ENCODE measurements at regions not wholly inside any gene's neighbourhood (a gene's known extent, or its start where the extent isn't known, plus 50 kb on each side); places are given as distances from the start of the nearest gene placed in this dataset.
"Not testable (repeated sequence)": the region's sequence is repeated elsewhere in the genome, so short reads cannot be mapped to it uniquely, and the experiment has no call there.

- H3K36me3 Mint-ChIP-seq (ENCODE audit: low read depth) = peaks cover 15% of the 10 kb centered on the region
- no peak for DNase-seq
- H3K27ac Mint-ChIP-seq = no peak overlapping the region
- CTCF ChIA-PET = no interaction called here
- H3K4me3 Mint-ChIP-seq = no peak overlapping the region
- H3K4me1 Mint-ChIP-seq = peaks cover 13% of the 10 kb centered on the region
- POLR2A ChIA-PET = interaction anchor here (1.0 kb wide), 1 partner anchor 35 kb away, joined by 3 read pairs; no protein-coding TSS in a partner anchor
- H3K27me3 Mint-ChIP-seq = no peaks in the 10 kb centered on the region
- peaks cover 11% of the 10 kb centered on the region for H3K9me3 Mint-ChIP-seq
Measured at GRCh38 chr1:121483234-121483633, 298.5 kb downstream of the SRGAP2C start.

- no peak for DNase-seq
- ChIA-PET CTCF (no interaction called here), POLR2A (interaction anchor here (1.0 kb wide), 1 partner anchor 35 kb away, joined by 3 read pairs; no protein-coding TSS in a partner anchor)
Measured at GRCh38 chr1:121483961-121484424, 299.2 kb downstream of the SRGAP2C start.

GRCh38 chr1:121494796-121495195 is 310.0 kb downstream of the SRGAP2C start:
- CTCF ChIA-PET; POLR2A ChIA-PET; H3K36me3 Mint-ChIP-seq (ENCODE audit: low read depth); H3K27me3 Mint-ChIP-seq; DNase-seq; H3K4me3 Mint-ChIP-seq; H3K9me3 Mint-ChIP-seq; H3K27ac Mint-ChIP-seq; H3K4me1 Mint-ChIP-seq: not testable (repeated sequence)

More at GRCh38 chr1:121483961-121484424, 299.2 kb downstream of the SRGAP2C start:
- Mint-ChIP-seq H3K36me3 (ENCODE audit: low read depth) (peaks cover 14% of the 10 kb centered on the region), H3K27ac (peak overlapping the region; percentile 29), H3K4me1 (peaks cover 13% of the 10 kb centered on the region), H3K9me3 (peaks cover 9% of the 10 kb centered on the region), H3K4me3 (no peak overlapping the region), H3K27me3 (no peaks in the 10 kb centered on the region)

GRCh38 chr1:121511455-121511854 is 326.7 kb downstream of the SRGAP2C start:
- H3K4me3 Mint-ChIP-seq, CTCF ChIA-PET, POLR2A ChIA-PET, DNase-seq, H3K27ac Mint-ChIP-seq, H3K27me3 Mint-ChIP-seq: not testable (repeated sequence)
- Mint-ChIP-seq H3K36me3 (ENCODE audit: low read depth) (peaks cover 31% of the 10 kb centered on the region), H3K4me1 (peaks cover 16% of the 10 kb centered on the region), H3K9me3 (peaks cover 40% of the 10 kb centered on the region)

GRCh38 chr1:121511876-121512275 is 327.1 kb downstream of the SRGAP2C start:
- CTCF ChIA-PET, H3K27ac Mint-ChIP-seq, H3K4me3 Mint-ChIP-seq, POLR2A ChIA-PET, DNase-seq, H3K27me3 Mint-ChIP-seq: not testable (repeated sequence)
- H3K4me1 Mint-ChIP-seq = peaks cover 19% of the 10 kb centered on the region
- H3K36me3 Mint-ChIP-seq (ENCODE audit: low read depth) = peaks cover 31% of the 10 kb centered on the region
- peaks cover 39% of the 10 kb centered on the region for H3K9me3 Mint-ChIP-seq

- Mint-ChIP-seq H3K27me3 (no peaks in the 10 kb centered on the region), H3K4me3 (no peak overlapping the region), H3K4me1 (peaks cover 43% of the 10 kb centered on the region), H3K36me3 (ENCODE audit: low read depth) (peaks cover 21% of the 10 kb centered on the region), H3K9me3 (peaks cover 19% of the 10 kb centered on the region), H3K27ac (peak overlapping the region; percentile 94)
- no peak for DNase-seq
- ChIA-PET CTCF (no interaction called here), POLR2A (interaction anchor here (1.1 kb wide), 1 partner anchor 88 kb away, joined by 3 read pairs; no protein-coding TSS in a partner anchor)
Measured at GRCh38 chr1:121515235-121515634, 330.5 kb downstream of the SRGAP2C start.

- Mint-ChIP-seq H3K4me3 (peak overlapping the region; percentile 55), H3K27ac (peak overlapping the region; percentile 94), H3K9me3 (peaks cover 12% of the 10 kb centered on the region), H3K4me1 (peaks cover 51% of the 10 kb centered on the region), H3K36me3 (ENCODE audit: low read depth) (peaks cover 20% of the 10 kb centered on the region), H3K27me3 (no peaks in the 10 kb centered on the region)
- POLR2A ChIA-PET = interaction anchor here (1.1 to 1.3 kb wide), 3 partner anchors 26 to 332 kb away, joined by 3 read pairs; partner anchors contain the start of gene SRGAP2C
- CTCF ChIA-PET = interaction anchor here (0.7 to 1.0 kb wide), 3 partner anchors 58 to 1402 kb away, joined by 3 to 4 read pairs (median 3); no protein-coding TSS in a partner anchor
- peak; percentile 62 for DNase-seq
Measured at GRCh38 chr1:121516234-121516967, 331.6 kb downstream of the SRGAP2C start.

GRCh38 chr1:121517586-121518230 is 332.9 kb downstream of the SRGAP2C start:
- peaks cover 11% of the 10 kb centered on the region for H3K9me3 Mint-ChIP-seq
- no peaks in the 10 kb centered on the region for H3K27me3 Mint-ChIP-seq
- DNase-seq = no peak
- H3K4me3 Mint-ChIP-seq = peak overlapping the region; percentile 91
- CTCF ChIA-PET = no interaction called here
- peak overlapping the region; percentile 94 for H3K27ac Mint-ChIP-seq
- POLR2A ChIA-PET = interaction anchor here (1.2 to 1.9 kb wide), 4 partner anchors 33 to 333 kb away, joined by 3 to 5 read pairs (median 4); partner anchors contain the start of genes FAM72B and SRGAP2C
- peaks cover 56% of the 10 kb centered on the region for H3K4me1 Mint-ChIP-seq
- H3K36me3 Mint-ChIP-seq (ENCODE audit: low read depth) = peaks cover 18% of the 10 kb centered on the region

GRCh38 chr1:121518726-121519041 is 333.9 kb downstream of the SRGAP2C start:
- Mint-ChIP-seq H3K27me3 (no peaks in the 10 kb centered on the region), H3K36me3 (ENCODE audit: low read depth) (peaks cover 18% of the 10 kb centered on the region), H3K4me1 (peaks cover 56% of the 10 kb centered on the region), H3K9me3 (peaks cover 11% of the 10 kb centered on the region), H3K27ac (peak overlapping the region; percentile 90), H3K4me3 (peak overlapping the region; percentile 91)
- DNase-seq = no peak
- ChIA-PET POLR2A (interaction anchor here (0.8 to 1.9 kb wide), 7 partner anchors 12 to 334 kb away, joined by 3 to 7 read pairs (median 4); partner anchors contain the start of genes FAM72B and SRGAP2C), CTCF (interaction anchor here (0.8 kb wide), 1 partner anchor 25 kb away, joined by 3 read pairs; no protein-coding TSS in a partner anchor)

GRCh38 chr1:121519042-121519755 is 334.4 kb downstream of the SRGAP2C start:
- peak; percentile 91 for DNase-seq
- Mint-ChIP-seq H3K9me3 (peaks cover 8% of the 10 kb centered on the region), H3K27me3 (no peaks in the 10 kb centered on the region), H3K36me3 (ENCODE audit: low read depth) (peaks cover 18% of the 10 kb centered on the region), H3K4me3 (peak overlapping the region; percentile 91), H3K4me1 (peaks cover 56% of the 10 kb centered on the region), H3K27ac (peak overlapping the region; percentile 90)
- POLR2A ChIA-PET = interaction anchor here (0.8 to 1.9 kb wide), 14 partner anchors 9 to 335 kb away, joined by 3 to 7 read pairs (median 4); partner anchors contain the start of genes FAM72B and SRGAP2C
- CTCF ChIA-PET = interaction anchor here (0.8 to 1.6 kb wide), 3 partner anchors 25 to 73 kb away, joined by 3 to 7 read pairs (median 3); no protein-coding TSS in a partner anchor

- Mint-ChIP-seq H3K4me3 (peak overlapping the region; percentile 91), H3K36me3 (ENCODE audit: low read depth) (peaks cover 17% of the 10 kb centered on the region), H3K4me1 (peaks cover 55% of the 10 kb centered on the region), H3K27ac (peak overlapping the region; percentile 90)
- POLR2A ChIA-PET = interaction anchor here (0.9 to 1.9 kb wide), 10 partner anchors 9 to 100 kb away, joined by 3 to 7 read pairs (median 4); no protein-coding TSS in a partner anchor
- not testable (repeated sequence) for H3K9me3 Mint-ChIP-seq, DNase-seq, H3K27me3 Mint-ChIP-seq
- CTCF ChIA-PET = interaction anchor here (1.3 to 1.6 kb wide), 2 partner anchors 61 to 73 kb away, joined by 3 to 7 read pairs; no protein-coding TSS in a partner anchor
Measured at GRCh38 chr1:121519756-121520286, 335.0 kb downstream of the SRGAP2C start.

GRCh38 chr1:121522061-121522759 is 337.4 kb downstream of the SRGAP2C start:
- no peak overlapping the region for H3K4me3 Mint-ChIP-seq
- POLR2A ChIA-PET = no interaction called here
- peaks cover 12% of the 10 kb centered on the region for H3K36me3 Mint-ChIP-seq (ENCODE audit: low read depth)
- no peak overlapping the region for H3K27ac Mint-ChIP-seq
- CTCF ChIA-PET = no interaction called here
- no peaks in the 10 kb centered on the region for H3K27me3 Mint-ChIP-seq
- no peaks in the 10 kb centered on the region for H3K9me3 Mint-ChIP-seq
- H3K4me1 Mint-ChIP-seq = peaks cover 33% of the 10 kb centered on the region
- no peak for DNase-seq
